GM12878 (cell line): ENCODE measurements at regions not wholly inside any gene's neighbourhood (a gene's known extent, or its start where the extent isn't known, plus 50 kb on each side); places are given as distances from the start of the nearest gene placed in this dataset.

Source experiments
- BCLAF1 ChIP-seq: fragments of 450-650 bp; IDR thresholded peaks from 2 replicates; pipeline ENCODE4 v1.6.1; 2017; ENCODE audit warnings: antibody characterized with exemption, mild to moderate bottlenecking, moderate library complexity
- CREM ChIP-seq: IDR thresholded peaks from 2 replicates; pipeline ENCODE4 v1.6.1; 2014; ENCODE audit warnings: antibody characterized with exemption, low read depth
- MEF2B ChIP-seq: fragments of 450-650 bp; IDR thresholded peaks from 2 replicates; pipeline ENCODE4 v1.6.1; 2018; ENCODE audit warnings: mild to moderate bottlenecking, moderate library complexity; ENCODE audit not compliant: partially characterized antibody, poor library complexity, severe bottlenecking
- MTA2 ChIP-seq: fragments of 450-650 bp; IDR thresholded peaks from 2 replicates; pipeline ENCODE4 v1.6.1; 2016; ENCODE audit warnings: low read depth, mild to moderate bottlenecking, moderate library complexity
- NFXL1 ChIP-seq: fragments of 450-650 bp; IDR thresholded peaks from 2 replicates; pipeline ENCODE4 v1.6.1; 2017; ENCODE audit warnings: antibody characterized with exemption, mild to moderate bottlenecking, borderline replicate concordance
- RCOR1 ChIP-seq: conservative IDR thresholded peaks from 2 replicates; pipeline ENCODE4 v1.6.1; 2012; ENCODE audit warnings: low read depth, low read length, improper control_type of control experiment
- RELB ChIP-seq: fragments of 450-650 bp; IDR thresholded peaks from 2 replicates; pipeline ENCODE4 v1.6.1; 2017; ENCODE audit warnings: low read depth, mild to moderate bottlenecking, moderate library complexity
- SIN3A ChIP-seq: IDR thresholded peaks from 2 replicates; pipeline ENCODE4 v1.6.1; 2012; ENCODE audit warnings: low read depth, low read length, improper control_type of control experiment
- SRF ChIP-seq, 2 experiments: IDR thresholded peaks; 2 replicates each; pipeline ENCODE4 v1.6.1; 2011; ENCODE audit warnings: low read depth in 2 of 2, low read length in 2 of 2, mild to moderate bottlenecking in 1 of 2, moderate library complexity in 1 of 2
- TBL1XR1 ChIP-seq: IDR thresholded peaks from 2 replicates; pipeline ENCODE4 v1.6.1; 2012; ENCODE audit warnings: low read depth, low read length, improper control_type of control experiment
- TCF12 ChIP-seq: IDR thresholded peaks from 2 replicates; pipeline ENCODE4 v1.6.1; 2011; ENCODE audit warnings: low read depth, mild to moderate bottlenecking, low read length

GRCh38 chr13:30363725-30364124 lies 56.4 kb upstream of the KATNAL1 start (continued):
- TF ChIP-seq RCOR1 (no peak), RELB (no peak), MEF2B (no peak), TBL1XR1 (no peak), NFXL1 (no peak), BCLAF1 (no peak), SRF (IDR thresholded peaks at IDR 0.05; ENCODE audit: low read depth in 2 of 2, low read length in 2 of 2) (no peak), TCF12 (no peak), SIN3A (no peak), CREM (no peak), MTA2 (no peak)
